ENCODE measurements at regions not wholly inside any gene's neighbourhood (a gene's known extent, or its start where the extent isn't known, plus 50 kb on each side); places are given as distances from the start of the nearest gene placed in this dataset.

DNA sequence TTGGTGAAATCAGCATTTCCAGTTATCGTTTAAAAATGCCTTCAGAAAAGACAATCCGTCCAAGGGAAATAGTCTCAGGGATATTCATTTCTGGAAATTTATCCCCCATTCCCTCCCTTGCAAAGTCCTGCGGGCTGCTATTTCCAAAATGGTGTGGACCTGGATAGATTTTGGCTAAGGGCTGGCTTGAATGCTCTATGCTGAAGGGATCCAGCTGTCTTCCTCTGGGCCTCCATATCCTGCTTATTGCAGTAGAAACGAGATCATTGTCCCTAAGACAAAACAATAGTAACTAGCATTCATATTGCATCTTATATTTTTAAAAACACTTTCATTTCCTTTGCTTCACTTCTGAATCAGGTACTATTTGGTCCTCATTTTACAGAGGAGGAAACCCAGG, 129.9 kb downstream of the ANKRD60 start:
- no peaks in the 10 kb centered on the region for H3K4me1 ChIP-seq (ENCODE audit: control insufficient read depth, extremely low read depth, insufficient read depth, low read length)
- no peaks in the 10 kb centered on the region for H3K79me2 ChIP-seq (ENCODE audit: control insufficient read depth, insufficient read depth, low read length)
- H3K4me3 ChIP-seq (replicated peaks in 1 of 3; ENCODE audit: insufficient read depth in 1 of 3, low read depth in 1 of 3, low read length in 3 of 3): no peak overlapping the region
- H2AFZ ChIP-seq (ENCODE audit: low read depth, low read length): no peak overlapping the region
- dilution Hi-C loops (cut with MboI; ENCODE audit: extremely low pct_ligation_motif_present, low sequenced_read_pairs) (loop anchor here (25.0 kb wide), 1 partner anchor 461 kb away; no protein-coding TSS in a partner anchor), intact Hi-C loops (cut with micrococcal nuclease) (no loop called here)
- no peaks in the 10 kb centered on the region for H3K36me3 ChIP-seq (ENCODE audit: control insufficient read depth in 2 of 2, extremely low read depth in 1 of 2, insufficient read depth in 2 of 2, low read length in 2 of 2)
- ChIA-PET CTCF (interaction anchor here (1.4 kb wide), 2 partner anchors 12 to 32 kb away, joined by 3 to 4 read pairs; no protein-coding TSS in a partner anchor), POLR2A (no interaction called here)
- no peak overlapping the region for H3K27ac ChIP-seq (ENCODE audit: insufficient read depth, low read depth, low read length)
- H4K20me1 ChIP-seq (replicated peaks; ENCODE audit: control insufficient read depth, extremely low read depth, insufficient read depth, low read length): no peaks in the 10 kb centered on the region
- no peaks in the 10 kb centered on the region for H3K9me3 ChIP-seq (replicated peaks; ENCODE audit: control insufficient read depth, insufficient read depth, low read length)
- H3K9me1 ChIP-seq (replicated peaks; ENCODE audit: control insufficient read depth, extremely low read depth, insufficient read depth, low read length): no peaks in the 10 kb centered on the region
- no peak overlapping the region for H3K9ac ChIP-seq (replicated peaks; ENCODE audit: extremely low read depth, insufficient read depth, low read length)
- FAIRE-seq (no peak), DNase-seq (ENCODE audit: low read depth, low spot score) (no peak)
- BruUV-seq (replicated peaks): no TSS peak
- peaks cover 0 to 5% of the 10 kb centered on the region in 2 experiments for H3K27me3 ChIP-seq (ENCODE audit: control insufficient read depth in 2 of 2, insufficient read depth in 2 of 2, low read length in 2 of 2)
- H3K4me2 ChIP-seq (ENCODE audit: insufficient read depth, low read length): no peak overlapping the region
- TF ChIP-seq, protein P1, sequence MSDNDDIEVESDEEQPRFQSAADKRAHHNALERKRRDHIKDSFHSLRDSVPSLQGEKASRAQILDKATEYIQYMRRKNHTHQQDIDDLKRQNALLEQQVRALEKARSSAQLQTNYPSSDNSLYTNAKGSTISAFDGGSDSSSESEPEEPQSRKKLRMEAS (IDR thresholded peaks at IDR 0.05; ENCODE audit: insufficient read depth, insufficient read length): no peak
- TF ChIP-seq JUN (IDR thresholded peaks at IDR 0.05; ENCODE audit: borderline replicate concordance, insufficient read depth, insufficient read length, low read depth): no peak
- TF ChIP-seq EZH2 (IDR thresholded peaks at IDR 0.05; ENCODE audit: borderline replicate concordance, low read depth, low read length, severe bottlenecking): no peak
- TF ChIP-seq GATA2 (IDR thresholded peaks at IDR 0.05; ENCODE audit: insufficient read depth, insufficient read length, low read depth, low read length): no peak
- TF ChIP-seq POLR2A (IDR thresholded peaks at IDR 0.05; ENCODE audit: low read depth, low read length): no peak
- no peak for TF ChIP-seq POLR2AphosphoS5 (IDR thresholded peaks at IDR 0.05; ENCODE audit: insufficient read depth, low read depth, low read length)
- TF ChIP-seq, protein P2, sequence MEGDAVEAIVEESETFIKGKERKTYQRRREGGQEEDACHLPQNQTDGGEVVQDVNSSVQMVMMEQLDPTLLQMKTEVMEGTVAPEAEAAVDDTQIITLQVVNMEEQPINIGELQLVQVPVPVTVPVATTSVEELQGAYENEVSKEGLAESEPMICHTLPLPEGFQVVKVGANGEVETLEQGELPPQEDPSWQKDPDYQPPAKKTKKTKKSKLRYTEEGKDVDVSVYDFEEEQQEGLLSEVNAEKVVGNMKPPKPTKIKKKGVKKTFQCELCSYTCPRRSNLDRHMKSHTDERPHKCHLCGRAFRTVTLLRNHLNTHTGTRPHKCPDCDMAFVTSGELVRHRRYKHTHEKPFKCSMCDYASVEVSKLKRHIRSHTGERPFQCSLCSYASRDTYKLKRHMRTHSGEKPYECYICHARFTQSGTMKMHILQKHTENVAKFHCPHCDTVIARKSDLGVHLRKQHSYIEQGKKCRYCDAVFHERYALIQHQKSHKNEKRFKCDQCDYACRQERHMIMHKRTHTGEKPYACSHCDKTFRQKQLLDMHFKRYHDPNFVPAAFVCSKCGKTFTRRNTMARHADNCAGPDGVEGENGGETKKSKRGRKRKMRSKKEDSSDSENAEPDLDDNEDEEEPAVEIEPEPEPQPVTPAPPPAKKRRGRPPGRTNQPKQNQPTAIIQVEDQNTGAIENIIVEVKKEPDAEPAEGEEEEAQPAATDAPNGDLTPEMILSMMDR (IDR thresholded peaks at IDR 0.05; ENCODE audit: extremely low read depth in 1 of 2, insufficient read depth in 1 of 2, low read depth in 1 of 2, low read length in 2 of 2): no peak
- TF ChIP-seq FOS (IDR thresholded peaks at IDR 0.05; ENCODE audit: borderline replicate concordance, insufficient read depth, low read length): no peak
- TF ChIP-seq MYC (IDR thresholded peaks at IDR 0.05; ENCODE audit: low read depth, low read length): no peak
